Ureter (tissue), 1 donor: ENCODE measurements at regions not wholly inside any gene's neighbourhood (a gene's known extent, or its start where the extent isn't known, plus 50 kb on each side); places are given as distances from the start of the nearest gene placed in this dataset.

Source experiments
- DNase-seq: peaks from one replicate; pipeline ENCODE4 v3.0.0-alpha.2; 2020; ENCODE audit warnings: low spot score
- donor health status: DM: yes; HTN: yes; CAD: no.

DNA sequence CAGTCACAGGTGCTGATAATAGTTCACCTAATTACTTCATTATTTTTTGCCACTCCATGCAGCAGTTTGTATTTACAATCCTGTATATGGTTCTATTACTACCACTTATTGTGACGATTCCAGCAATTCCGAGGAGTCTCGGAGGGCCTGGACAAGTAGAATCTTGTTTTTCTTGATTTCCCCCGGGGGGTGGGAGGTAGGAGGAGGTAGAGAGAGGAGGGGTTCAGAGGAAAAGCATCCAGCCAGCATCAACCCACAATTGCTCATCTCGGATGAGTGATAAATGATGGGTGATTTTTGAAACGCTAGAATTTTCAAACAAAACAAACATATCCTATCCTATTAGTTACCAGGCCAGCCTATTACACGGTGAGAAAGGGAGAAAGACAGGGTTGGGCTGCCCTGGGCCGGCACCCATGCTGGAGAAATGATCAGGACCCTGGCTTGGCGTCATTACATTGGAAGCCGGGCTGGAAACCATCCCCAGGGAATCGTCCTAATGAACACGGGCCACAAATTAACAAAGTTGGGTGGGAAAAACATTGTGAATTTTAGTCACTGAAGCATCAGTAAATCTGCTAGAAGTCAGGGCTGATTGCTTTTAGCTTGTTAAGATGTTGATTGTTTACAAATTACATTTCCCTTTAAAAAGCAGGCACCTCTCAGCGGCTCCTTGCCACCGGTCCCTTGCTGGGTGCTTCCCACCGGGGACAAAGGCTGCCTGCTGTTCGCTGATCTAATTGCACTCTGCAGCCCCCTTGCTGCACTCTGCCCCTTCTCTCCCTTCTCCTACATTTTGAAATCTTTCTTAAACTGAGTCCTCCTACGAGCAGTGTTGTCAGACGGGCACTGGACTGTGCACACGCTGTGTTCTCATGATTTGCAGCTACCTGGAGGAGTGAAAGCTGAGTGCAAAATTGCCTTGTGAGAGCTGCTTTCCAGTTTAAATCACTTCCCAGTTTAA is 95.5 kb downstream of the FAM204A start:
- DNase-seq: no peak

DNA sequence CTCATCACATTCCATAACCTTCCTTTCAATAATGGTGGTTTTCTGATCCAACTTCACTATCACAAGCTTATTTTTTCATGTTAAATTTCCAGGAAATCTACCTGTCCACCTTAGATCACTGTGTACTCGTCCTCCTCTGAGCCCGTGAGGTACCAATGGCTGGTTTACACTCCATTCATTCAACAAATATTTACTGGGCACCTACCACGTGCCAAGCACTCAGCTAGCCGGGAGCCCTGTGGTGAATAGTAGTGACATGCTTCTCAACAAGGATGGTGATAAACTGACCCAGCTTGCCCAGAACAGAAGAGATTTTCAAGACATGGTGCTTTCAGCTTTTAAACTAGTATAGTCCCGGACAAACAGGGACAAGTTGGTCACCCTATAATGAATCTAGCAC is 98.2 kb downstream of the FAM204A start:
- no peak for DNase-seq

- peak; percentile 90 for DNase-seq
Observed at GRCh38 chr10:118241229-118242137, 100.6 kb downstream of the FAM204A start.

- DNase-seq: no peak
Observed at GRCh38 chr10:118239236-118239630, 102.9 kb downstream of the FAM204A start.

- no peak for DNase-seq
Observed at GRCh38 chr10:118238573-118239235, 103.4 kb downstream of the FAM204A start.

- DNase-seq: no peak
Observed at GRCh38 chr10:118237930-118238329, 104.2 kb downstream of the FAM204A start.

GRCh38 chr10:118234683-118235082 is 107.4 kb downstream of the FAM204A start:
- no peak for DNase-seq

GRCh38 chr10:118220346-118220850 is 121.7 kb downstream of the FAM204A start:
- DNase-seq: no peak

DNA sequence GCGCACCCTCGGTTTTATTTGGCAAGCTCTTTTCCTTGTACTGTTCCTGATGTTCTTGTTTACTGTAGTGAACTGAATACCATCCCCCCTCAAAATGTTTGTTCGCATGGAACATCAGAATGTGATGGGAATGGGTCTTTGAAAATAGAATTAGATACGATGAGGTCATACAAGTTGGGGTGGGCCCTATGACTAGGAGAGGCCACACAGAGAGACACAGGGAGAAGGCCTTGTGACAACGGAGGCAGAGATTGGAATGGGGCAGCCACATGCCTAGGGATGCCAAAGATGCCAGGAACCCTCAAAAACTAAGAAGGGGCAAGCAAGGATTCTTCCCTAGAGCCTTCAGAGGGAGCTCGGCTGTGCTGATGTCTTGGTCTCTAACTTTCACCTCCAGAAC is 123.6 kb downstream of the FAM204A start:
- no peak for DNase-seq

DNA sequence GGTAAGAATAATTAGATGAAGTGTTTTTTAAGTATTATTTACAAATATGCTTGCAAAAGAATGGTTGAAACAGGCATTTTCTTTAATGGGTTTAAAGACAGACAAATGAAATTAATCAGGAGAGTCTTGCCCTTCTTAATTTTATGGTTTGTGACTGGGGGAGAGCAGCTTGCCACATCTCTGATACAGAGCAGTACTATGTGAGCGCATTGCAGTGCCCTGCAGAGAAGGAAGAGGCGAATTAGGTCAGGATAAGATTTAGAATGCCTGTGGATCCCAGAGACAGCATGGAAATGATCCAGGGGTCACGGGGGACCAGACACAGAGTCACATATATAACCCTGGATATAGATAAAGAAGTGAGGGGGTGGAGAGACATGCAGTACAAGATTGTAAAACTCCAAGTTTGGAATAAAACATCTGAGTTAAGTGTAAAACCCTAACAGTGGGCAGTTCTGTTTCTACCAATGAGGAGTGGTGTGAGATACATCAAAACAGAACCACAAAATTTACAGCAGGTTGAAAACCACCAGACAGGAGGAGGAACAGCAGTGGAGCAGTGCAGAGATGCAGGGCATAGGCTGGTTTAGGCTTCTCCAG is 125.5 kb downstream of the FAM204A start:
- no peak for DNase-seq

DNA sequence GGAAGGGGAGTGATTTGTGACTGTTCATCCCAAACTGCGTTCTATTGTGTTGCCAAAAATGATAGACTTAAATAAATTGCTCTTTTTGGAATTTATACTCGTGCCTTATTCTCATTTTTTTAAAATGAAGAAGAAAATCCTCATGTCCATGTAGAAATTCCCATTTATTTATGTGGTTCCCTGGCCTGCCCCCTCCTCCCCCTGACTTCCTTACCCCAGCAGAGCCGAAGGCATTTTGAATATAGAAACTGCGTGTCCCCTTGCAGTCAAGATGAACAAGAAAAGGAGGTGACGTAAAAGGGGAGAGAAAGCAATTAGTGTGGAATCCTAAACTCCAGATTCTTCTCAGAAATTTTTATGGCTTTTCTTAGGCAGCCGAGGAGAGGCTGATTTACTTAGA is 126.1 kb downstream of the FAM204A start:
- no peak for DNase-seq

DNA sequence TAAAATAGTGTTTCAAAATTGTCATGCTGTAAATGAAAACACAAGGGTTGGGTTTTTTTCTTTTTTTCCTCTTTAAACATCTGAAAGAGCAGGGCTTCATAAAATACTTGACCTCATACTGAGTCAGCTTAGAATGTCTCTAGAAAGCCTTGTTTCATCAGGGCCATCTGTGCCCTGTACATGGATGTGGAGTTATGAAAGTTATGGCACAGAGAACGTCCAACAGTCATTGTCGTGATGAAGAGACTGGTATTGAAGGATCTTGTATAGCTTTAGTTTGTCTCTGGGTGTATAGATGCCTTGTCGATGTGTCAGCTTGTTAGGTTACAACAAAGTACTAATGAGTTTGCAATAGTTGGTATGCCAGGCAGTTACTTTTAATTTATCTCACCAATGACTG is 127.3 kb downstream of the FAM204A start:
- no peak for DNase-seq

- no peak for DNase-seq
Observed at GRCh38 chr10:118213436-118213835, 128.7 kb downstream of the FAM204A start.

- no peak for DNase-seq
Observed at GRCh38 chr10:118210276-118210675, 131.8 kb downstream of the FAM204A start.

DNA sequence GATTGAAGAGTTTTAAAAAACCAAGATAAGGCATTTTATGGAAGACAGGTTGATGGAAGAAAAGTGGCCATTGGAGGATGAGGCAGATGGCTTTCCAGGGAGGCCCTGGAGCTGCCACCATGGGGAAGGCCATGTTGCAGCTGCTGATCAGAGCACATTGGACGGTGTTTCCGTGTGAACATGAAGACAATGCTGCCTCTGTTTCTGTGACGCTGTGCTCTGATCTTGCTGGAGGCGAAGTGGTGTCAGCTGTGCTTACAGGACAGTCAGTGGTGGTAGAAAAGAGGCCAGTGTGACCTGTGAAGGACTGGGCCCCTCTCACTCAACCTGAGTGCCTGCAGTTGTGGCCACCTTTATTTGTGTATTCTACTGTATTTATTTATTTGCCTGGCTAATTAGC is 132.9 kb downstream of the FAM204A start:
- no peak for DNase-seq

- no peak for DNase-seq
Observed at GRCh38 chr10:118207470-118208007, 134.6 kb downstream of the FAM204A start.

GRCh38 chr10:118204292-118204943 is 137.7 kb downstream of the FAM204A start:
- DNase-seq: no peak

DNA sequence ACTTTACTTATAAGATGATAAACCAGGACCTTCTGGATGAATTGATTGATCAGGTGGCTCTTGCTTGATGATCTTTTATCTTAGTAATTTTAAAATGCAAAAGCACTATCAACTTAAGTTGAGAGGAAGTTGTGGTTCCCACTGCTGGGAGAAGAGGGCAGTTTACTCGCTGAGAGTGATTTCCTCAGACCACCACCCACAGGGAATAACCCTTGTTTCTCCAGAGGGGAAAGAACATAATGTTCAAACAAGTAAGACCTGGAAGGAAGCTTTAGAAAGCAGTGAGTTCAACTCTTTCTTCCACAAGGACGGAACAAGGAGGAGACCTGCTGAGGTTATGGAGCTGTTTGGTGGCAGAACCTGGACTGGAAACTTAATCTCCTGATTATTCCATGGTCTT is 138.7 kb downstream of the FAM204A start:
- no peak for DNase-seq

- DNase-seq: no peak
Observed at GRCh38 chr10:118195729-118196128, 146.4 kb downstream of the FAM204A start.

- no peak for DNase-seq
Observed at GRCh38 chr10:118193642-118194041, 146.9 kb upstream of the RAB11FIP2 start.

GRCh38 chr10:118181021-118181420 is 134.3 kb upstream of the RAB11FIP2 start:
- DNase-seq: no peak
